ENCODE measurements at regions not wholly inside any gene's neighbourhood (a gene's known extent, or its start where the extent isn't known, plus 50 kb on each side); places are given as distances from the start of the nearest gene placed in this dataset.
A peak's percentile ranks its signal among the peaks of the same experiment; 100 is the strongest.

GRCh38 chrX:137432609-137433008 is 133.3 kb upstream of the ZIC3 start:
- Histone ChIP-seq H3K27me3 (ENCODE audit: insufficient read depth, low read length) (peaks cover 18% of the 10 kb centered on the region), H4K91ac (ENCODE audit: low read depth, low read length) (no peak overlapping the region), H3K4me1 (ENCODE audit: control insufficient read depth in 1 of 2, insufficient read depth in 2 of 2, low read length in 2 of 2) (peaks cover 0 to 7% of the 10 kb centered on the region in 2 experiments), H2BK5ac (ENCODE audit: low read depth, low read length, poor library complexity) (no peak overlapping the region), H4K8ac (ENCODE audit: low read depth, low read length) (no peak overlapping the region), H3K18ac (ENCODE audit: low read length) (no peak overlapping the region), H2AFZ (ENCODE audit: insufficient read depth, low read length, poor library complexity) (no peak overlapping the region), H3K4me3 (ENCODE audit: low read depth, low read length) (no peak overlapping the region), H4K12ac (ENCODE audit: low read depth, low read length) (no peak overlapping the region), H3K27ac (ENCODE audit: low read depth, low read length) (no peak overlapping the region), H3K9me3 (ENCODE audit: insufficient read depth, low read depth, low read length) (no peaks in the 10 kb centered on the region), H3K79me2 (ENCODE audit: control insufficient read depth, insufficient read depth, low read length, poor library complexity) (no peaks in the 10 kb centered on the region), H2BK120ac (ENCODE audit: insufficient read depth, low read length, poor library complexity) (no peak overlapping the region), H3K4ac (ENCODE audit: low read depth, low read length) (no peak overlapping the region), H2AK5ac (ENCODE audit: low read length) (no peak overlapping the region), H3K4me2 (ENCODE audit: low read length) (no peak overlapping the region), H3K14ac (ENCODE audit: low read length) (no peak overlapping the region), H3K36me3 (ENCODE audit: control insufficient read depth in 1 of 2, insufficient read depth in 2 of 2, low read length in 2 of 2) (no peaks in the 10 kb centered on the region), H3K23ac (ENCODE audit: low read length) (no peak overlapping the region), H3K9ac (ENCODE audit: low read length) (no peak overlapping the region), H2BK12ac (ENCODE audit: low read length) (no peak overlapping the region), H3K79me1 (ENCODE audit: low read length) (no peaks in the 10 kb centered on the region)
- no CpG with 5 or more reads among the region's 1 CpG for WGBS (ENCODE audit: extremely low coverage, insufficient coverage, insufficient read length)
- peak in 1 of 2 donors; percentile 7 for DNase-seq

- H3K36me3 ChIP-seq (ENCODE audit: control insufficient read depth in 1 of 2, insufficient read depth in 2 of 2, low read length in 2 of 2), result no peaks in the 10 kb centered on the region
- H4K91ac ChIP-seq (ENCODE audit: low read depth, low read length), result no peak overlapping the region
- no peak overlapping the region for H4K12ac ChIP-seq (ENCODE audit: low read depth, low read length)
- H3K4ac ChIP-seq (ENCODE audit: low read depth, low read length), result no peak overlapping the region
- no peak overlapping the region for H3K18ac ChIP-seq (ENCODE audit: low read length)
- WGBS (ENCODE audit: extremely low coverage, insufficient coverage, insufficient read length), result 100% methylated on average over 1 of the region's 2 CpGs
- H3K23ac ChIP-seq (ENCODE audit: low read length), result no peak overlapping the region
- no peak overlapping the region for H2BK12ac ChIP-seq (ENCODE audit: low read length)
- H2BK5ac ChIP-seq (ENCODE audit: low read depth, low read length, poor library complexity), result no peak overlapping the region
- no peak overlapping the region for H3K14ac ChIP-seq (ENCODE audit: low read length)
- no peaks in the 10 kb centered on the region for H3K9me3 ChIP-seq (ENCODE audit: insufficient read depth, low read depth, low read length)
- no peak overlapping the region for H3K4me2 ChIP-seq (ENCODE audit: low read length)
- H3K79me1 ChIP-seq (ENCODE audit: low read length), result no peaks in the 10 kb centered on the region
- no peak overlapping the region for H2AK5ac ChIP-seq (ENCODE audit: low read length)
- H2BK120ac ChIP-seq (ENCODE audit: insufficient read depth, low read length, poor library complexity), result no peak overlapping the region
- no peaks in the 10 kb centered on the region for H3K79me2 ChIP-seq (ENCODE audit: control insufficient read depth, insufficient read depth, low read length, poor library complexity)
- H3K27me3 ChIP-seq (ENCODE audit: insufficient read depth, low read length), result peaks cover 25% of the 10 kb centered on the region
- no peak overlapping the region for H2AFZ ChIP-seq (ENCODE audit: insufficient read depth, low read length, poor library complexity)
- no peak for DNase-seq
- H4K8ac ChIP-seq (ENCODE audit: low read depth, low read length), result no peak overlapping the region
- H3K4me3 ChIP-seq (ENCODE audit: low read depth, low read length), result no peak overlapping the region
- no peak overlapping the region for H3K9ac ChIP-seq (ENCODE audit: low read length)
- peaks cover 0 to 11% of the 10 kb centered on the region in 2 experiments for H3K4me1 ChIP-seq (ENCODE audit: control insufficient read depth in 1 of 2, insufficient read depth in 2 of 2, low read length in 2 of 2)
- no peak overlapping the region for H3K27ac ChIP-seq (ENCODE audit: low read depth, low read length)
Measured at GRCh38 chrX:137431693-137432488, 134.0 kb upstream of the ZIC3 start.

- no peak overlapping the region for H3K14ac ChIP-seq (ENCODE audit: low read length)
- no peaks in the 10 kb centered on the region for H3K79me1 ChIP-seq (ENCODE audit: low read length)
- no peak overlapping the region for H4K8ac ChIP-seq (ENCODE audit: low read depth, low read length)
- no peaks in the 10 kb centered on the region for H3K9me3 ChIP-seq (ENCODE audit: insufficient read depth, low read depth, low read length)
- no peak overlapping the region for H4K12ac ChIP-seq (ENCODE audit: low read depth, low read length)
- H3K4ac ChIP-seq (ENCODE audit: low read depth, low read length), result no peak overlapping the region
- no peak overlapping the region for H2BK120ac ChIP-seq (ENCODE audit: insufficient read depth, low read length, poor library complexity)
- H2AFZ ChIP-seq (ENCODE audit: insufficient read depth, low read length, poor library complexity), result no peak overlapping the region
- no peak overlapping the region for H2BK5ac ChIP-seq (ENCODE audit: low read depth, low read length, poor library complexity)
- H3K4me2 ChIP-seq (ENCODE audit: low read length), result no peak overlapping the region
- no peak overlapping the region for H2AK5ac ChIP-seq (ENCODE audit: low read length)
- peaks cover 0 to 11% of the 10 kb centered on the region in 2 experiments for H3K4me1 ChIP-seq (ENCODE audit: control insufficient read depth in 1 of 2, insufficient read depth in 2 of 2, low read length in 2 of 2)
- H3K36me3 ChIP-seq (ENCODE audit: control insufficient read depth in 1 of 2, insufficient read depth in 2 of 2, low read length in 2 of 2), result no peaks in the 10 kb centered on the region
- no peak overlapping the region for H3K4me3 ChIP-seq (ENCODE audit: low read depth, low read length)
- no peak overlapping the region for H3K9ac ChIP-seq (ENCODE audit: low read length)
- no peak overlapping the region for H3K23ac ChIP-seq (ENCODE audit: low read length)
- no peak for DNase-seq
- H3K18ac ChIP-seq (ENCODE audit: low read length), result no peak overlapping the region
- no peak overlapping the region for H4K91ac ChIP-seq (ENCODE audit: low read depth, low read length)
- H2BK12ac ChIP-seq (ENCODE audit: low read length), result no peak overlapping the region
- H3K79me2 ChIP-seq (ENCODE audit: control insufficient read depth, insufficient read depth, low read length, poor library complexity), result no peaks in the 10 kb centered on the region
- no peak overlapping the region for H3K27ac ChIP-seq (ENCODE audit: low read depth, low read length)
- peaks cover 27% of the 10 kb centered on the region for H3K27me3 ChIP-seq (ENCODE audit: insufficient read depth, low read length)
Measured at GRCh38 chrX:137430984-137431475, 134.9 kb upstream of the ZIC3 start.

- H3K27me3 ChIP-seq (ENCODE audit: insufficient read depth, low read length), result peaks cover 27% of the 10 kb centered on the region
Measured at GRCh38 chrX:137430301-137430700, 135.6 kb upstream of the ZIC3 start.

More at GRCh38 chrX:137430301-137430700, 135.6 kb upstream of the ZIC3 start:
- Histone ChIP-seq H4K91ac (ENCODE audit: low read depth, low read length) (no peak overlapping the region), H2AK5ac (ENCODE audit: low read length) (no peak overlapping the region), H2AFZ (ENCODE audit: insufficient read depth, low read length, poor library complexity) (no peak overlapping the region), H3K4me1 (ENCODE audit: control insufficient read depth in 1 of 2, insufficient read depth in 2 of 2, low read length in 2 of 2) (peaks cover 0 to 11% of the 10 kb centered on the region in 2 experiments), H4K8ac (ENCODE audit: low read depth, low read length) (no peak overlapping the region), H3K79me1 (ENCODE audit: low read length) (no peaks in the 10 kb centered on the region), H2BK120ac (ENCODE audit: insufficient read depth, low read length, poor library complexity) (no peak overlapping the region), H3K23ac (ENCODE audit: low read length) (no peak overlapping the region), H3K4ac (ENCODE audit: low read depth, low read length) (no peak overlapping the region), H3K18ac (ENCODE audit: low read length) (no peak overlapping the region), H3K79me2 (ENCODE audit: control insufficient read depth, insufficient read depth, low read length, poor library complexity) (no peaks in the 10 kb centered on the region), H2BK5ac (ENCODE audit: low read depth, low read length, poor library complexity) (no peak overlapping the region), H3K9me3 (ENCODE audit: insufficient read depth, low read depth, low read length) (no peaks in the 10 kb centered on the region), H2BK12ac (ENCODE audit: low read length) (no peak overlapping the region), H4K12ac (ENCODE audit: low read depth, low read length) (no peak overlapping the region), H3K36me3 (ENCODE audit: control insufficient read depth in 1 of 2, insufficient read depth in 2 of 2, low read length in 2 of 2) (no peaks in the 10 kb centered on the region), H3K27ac (ENCODE audit: low read depth, low read length) (no peak overlapping the region), H3K4me2 (ENCODE audit: low read length) (no peak overlapping the region), H3K14ac (ENCODE audit: low read length) (no peak overlapping the region), H3K4me3 (ENCODE audit: low read depth, low read length) (no peak overlapping the region), H3K9ac (ENCODE audit: low read length) (no peak overlapping the region)
- DNase-seq, result no peak
- no CpG with 5 or more reads among the region's 17 CpGs for WGBS (ENCODE audit: extremely low coverage, insufficient coverage, insufficient read length)
